Cerebellar cortex (tissue), 1 donor: ENCODE measurements at regions not wholly inside any gene's neighbourhood (a gene's known extent, or its start where the extent isn't known, plus 50 kb on each side); places are given as distances from the start of the nearest gene placed in this dataset.
A peak's percentile ranks its signal among the peaks of the same experiment; 100 is the strongest.

Experiments
- DNase-seq: peaks from one replicate; pipeline ENCODE4 v3.0.0-alpha.2; 2015; ENCODE audit warnings: low spot score

GRCh38 chr5:67331296-67331925 is 134.8 kb upstream of the CD180 start:
- no peak for DNase-seq

DNA sequence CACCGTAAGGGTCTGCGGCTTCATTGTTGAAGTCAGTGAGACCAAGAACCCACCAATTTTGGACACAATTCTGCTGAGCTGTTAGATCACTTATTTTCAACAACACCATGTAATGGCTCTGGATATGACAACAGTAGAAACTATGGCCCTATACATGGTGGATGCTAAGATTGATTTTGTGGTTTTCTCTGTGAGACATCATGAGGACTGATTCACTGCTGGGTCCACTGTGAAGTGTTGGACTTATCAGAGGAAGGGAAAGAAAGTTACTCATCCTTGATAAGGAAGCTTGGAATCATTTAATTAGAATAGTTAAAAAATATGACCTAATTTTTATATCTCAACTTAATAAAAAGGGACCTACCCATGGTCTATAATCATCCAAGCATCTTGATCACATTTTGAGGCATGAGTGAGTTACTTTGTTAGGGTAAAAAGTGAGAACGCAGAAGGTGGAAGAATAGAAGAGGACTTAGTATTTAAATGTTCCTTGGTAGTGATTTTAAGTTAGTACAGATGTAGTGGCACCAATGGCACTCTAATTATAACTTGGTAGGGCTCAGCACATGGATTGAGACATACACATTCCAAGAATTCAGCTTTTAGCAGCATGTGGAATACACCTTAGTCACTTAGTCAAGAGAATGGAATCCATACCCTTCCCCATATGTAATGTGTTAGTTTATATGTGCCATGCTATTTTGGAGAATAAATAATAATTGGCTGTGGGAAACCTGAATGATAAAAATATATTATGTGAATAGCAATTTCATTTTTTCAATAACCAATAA is 123.5 kb upstream of the CD180 start:
- no peak for DNase-seq

GRCh38 chr5:67318746-67319145 is 122.1 kb upstream of the CD180 start:
- no peak for DNase-seq

GRCh38 chr5:67317603-67318002 is 121.0 kb upstream of the CD180 start:
- DNase-seq, result no peak

GRCh38 chr5:67316695-67317094 is 120.1 kb upstream of the CD180 start:
- DNase-seq, result no peak

GRCh38 chr5:67315082-67315989 is 118.7 kb upstream of the CD180 start:
- DNase-seq, result peak; percentile 38

DNA sequence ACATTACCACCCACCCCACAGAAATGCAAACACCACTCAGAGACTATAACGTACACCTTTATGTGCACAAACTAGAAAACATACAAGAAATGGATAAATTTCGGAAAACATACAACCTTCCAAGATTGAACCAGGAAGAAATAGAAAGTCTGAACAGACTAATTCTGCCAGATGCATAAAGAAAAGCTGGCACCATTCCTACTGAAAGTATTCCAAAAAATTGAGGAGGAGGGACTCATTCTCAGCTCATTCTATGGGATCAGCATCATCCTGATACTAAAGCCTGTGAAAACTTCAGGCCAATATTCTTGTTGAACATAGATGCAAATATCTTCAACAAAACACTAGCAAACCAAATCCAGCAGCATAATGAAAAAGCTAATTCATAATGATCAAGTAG is 115.1 kb upstream of the CD180 start:
- no peak for DNase-seq

DNA sequence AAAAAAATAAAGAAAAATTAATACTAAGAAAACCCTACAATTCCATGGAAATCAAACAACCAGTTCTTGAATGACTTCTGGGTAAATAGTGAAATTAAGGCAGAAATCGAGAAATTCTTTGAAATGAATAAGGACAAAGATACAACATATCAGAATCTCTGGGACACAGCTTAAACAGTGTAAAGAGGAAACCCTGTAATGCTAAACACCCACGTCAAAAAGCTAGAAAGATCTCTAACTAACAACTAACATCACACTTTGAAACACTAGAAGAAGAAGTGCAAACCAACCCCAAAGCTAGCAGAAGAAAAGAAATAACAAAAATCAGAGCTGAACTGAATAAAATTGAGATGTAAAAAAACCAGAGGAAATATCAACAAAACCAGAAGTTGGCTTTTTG is 114.6 kb upstream of the CD180 start:
- no peak for DNase-seq

- no peak for DNase-seq
These were observed 114.1 kb upstream of the CD180 start for GRCh38 chr5:67310740-67311139.

DNA sequence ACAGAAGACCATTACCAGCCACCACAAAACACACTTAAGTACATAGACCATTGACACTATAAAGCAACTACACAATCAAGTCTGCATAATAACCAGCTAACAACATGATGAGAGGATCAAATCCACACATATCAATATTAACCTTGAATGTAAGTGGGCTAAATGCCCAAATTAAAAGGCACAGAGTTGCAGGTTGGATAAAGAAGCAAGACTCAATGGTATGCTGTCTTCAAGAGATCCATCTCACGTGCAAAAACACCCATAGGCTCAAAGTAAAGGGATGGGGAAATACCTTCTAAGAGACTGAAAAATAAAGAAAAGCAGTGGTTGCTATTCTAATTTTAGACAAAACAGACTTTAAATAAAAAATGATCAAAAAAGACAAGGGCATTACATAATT is 113.6 kb upstream of the CD180 start:
- no peak for DNase-seq

DNA sequence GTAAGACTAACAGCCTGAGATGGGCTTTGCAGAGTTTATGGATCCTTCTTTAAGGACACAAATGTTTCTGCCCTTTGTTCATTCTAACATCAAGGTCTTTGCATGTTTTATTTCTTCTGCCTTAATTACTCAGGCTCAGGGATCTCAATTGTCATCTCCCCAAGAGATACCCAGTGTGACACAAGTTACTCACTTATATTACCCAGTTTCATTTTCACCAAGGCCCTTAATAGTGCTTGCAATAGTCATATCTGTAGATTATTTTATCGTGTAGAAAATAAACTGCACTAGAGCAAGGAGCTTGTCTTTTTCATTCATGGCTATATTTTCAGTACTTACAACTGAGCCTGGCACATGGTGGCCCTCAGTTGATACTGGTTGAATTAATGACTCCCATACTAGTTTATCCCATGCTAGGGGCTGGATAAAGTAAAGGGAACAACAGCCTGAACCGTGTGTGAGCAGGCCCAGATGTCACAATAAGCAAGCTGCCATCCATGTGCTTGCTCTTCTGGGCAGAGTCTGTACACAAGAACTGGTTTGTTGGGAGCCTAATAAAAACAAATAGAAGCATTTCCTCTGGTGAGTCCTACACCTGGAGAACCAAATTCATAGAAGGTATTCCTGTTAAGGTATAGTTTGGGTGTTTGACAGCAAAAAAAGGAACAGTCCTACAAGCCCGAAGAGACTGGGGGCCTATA is 112.5 kb upstream of the CD180 start:
- DNase-seq, result no peak

- no peak for DNase-seq
These were observed 110.5 kb upstream of the CD180 start for GRCh38 chr5:67306965-67307607.

DNA sequence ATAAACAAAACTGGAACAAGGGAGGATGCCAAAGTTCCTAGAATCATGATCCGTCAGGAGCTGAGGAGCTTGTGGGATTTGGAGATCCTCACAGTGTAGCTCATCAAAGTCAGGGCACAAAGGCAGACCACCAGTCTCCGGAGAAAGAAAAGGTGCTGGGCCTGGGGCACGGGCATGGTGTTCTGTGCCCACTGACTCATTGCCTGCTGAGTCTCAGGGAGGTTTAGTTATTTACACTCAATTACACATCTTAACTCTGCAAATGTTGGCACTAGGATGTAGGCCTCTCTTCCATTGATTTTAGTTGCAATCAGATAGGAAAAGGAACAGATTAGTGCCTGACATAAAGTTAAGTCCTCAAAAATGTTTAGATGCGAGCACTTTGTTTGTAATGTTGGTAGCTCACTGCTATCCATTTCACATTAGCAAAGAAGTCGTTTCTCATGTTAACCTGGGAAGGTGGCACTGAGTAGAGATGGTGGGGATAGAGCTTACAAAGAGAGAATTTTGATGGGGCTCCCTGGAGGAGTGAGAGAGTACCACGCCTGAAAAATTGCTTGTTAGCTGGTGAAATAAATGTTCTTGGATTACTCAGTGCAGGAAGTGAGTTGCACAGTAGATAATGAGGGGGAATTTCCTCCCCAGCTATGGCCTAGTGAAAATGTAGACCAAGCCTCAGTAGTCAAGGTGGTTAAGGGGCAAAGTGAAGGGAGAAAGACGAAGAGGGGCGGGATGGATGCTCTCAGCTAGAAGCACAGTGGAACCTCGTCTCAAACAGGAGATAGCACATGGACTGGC is 109.5 kb upstream of the CD180 start:
- no peak for DNase-seq

DNA sequence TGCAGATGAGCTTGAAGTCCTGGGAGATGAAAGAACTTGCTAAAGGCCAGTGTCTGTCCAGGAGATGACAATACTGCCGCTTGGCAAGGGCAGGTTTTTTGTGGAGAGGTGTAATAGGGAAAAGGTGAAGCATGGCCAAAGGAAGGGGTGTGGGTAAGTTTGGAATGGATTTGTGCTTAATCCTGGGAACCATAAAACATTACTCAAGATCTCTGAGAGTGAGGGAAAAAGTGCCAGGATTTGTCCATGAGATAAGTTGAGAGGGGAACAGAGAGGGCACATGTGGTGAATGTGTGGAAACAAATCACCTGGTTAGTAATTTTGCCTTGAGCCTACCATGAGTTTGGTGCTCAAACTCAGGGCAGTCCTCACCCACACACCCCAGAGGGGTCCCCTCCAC is 108.8 kb upstream of the CD180 start:
- DNase-seq, result no peak

GRCh38 chr5:67303356-67303755 is 106.8 kb upstream of the CD180 start:
- no peak for DNase-seq

DNA sequence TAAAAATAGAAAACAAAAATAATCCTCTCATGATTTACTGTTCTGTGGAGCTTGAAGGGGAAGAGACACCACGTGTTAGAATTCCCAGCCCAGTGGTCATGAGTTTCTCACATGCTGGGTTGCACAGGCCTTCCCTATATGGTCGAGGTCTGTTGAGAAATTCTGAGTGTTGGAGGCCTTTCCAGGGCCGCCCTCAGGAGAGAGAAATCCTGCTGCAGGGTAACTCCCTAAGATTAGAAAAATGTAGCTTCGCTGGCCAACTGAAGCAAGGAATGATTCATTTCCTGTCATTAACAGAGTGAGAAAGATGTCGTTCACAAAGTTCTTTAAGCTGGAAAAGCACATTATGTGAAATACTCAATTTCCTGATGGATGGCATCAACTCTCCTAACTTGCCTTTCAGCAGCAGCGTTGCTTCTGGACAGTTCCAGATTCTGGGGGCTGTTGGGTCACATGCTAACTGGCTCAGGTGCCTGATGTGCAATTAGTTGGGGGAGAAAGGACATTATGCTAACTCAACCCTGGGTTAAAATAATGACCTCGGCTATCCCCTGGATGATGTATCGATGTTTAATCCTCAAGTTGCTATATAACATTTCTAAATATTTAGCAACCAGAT is 104.8 kb upstream of the CD180 start:
- DNase-seq, result no peak

DNA sequence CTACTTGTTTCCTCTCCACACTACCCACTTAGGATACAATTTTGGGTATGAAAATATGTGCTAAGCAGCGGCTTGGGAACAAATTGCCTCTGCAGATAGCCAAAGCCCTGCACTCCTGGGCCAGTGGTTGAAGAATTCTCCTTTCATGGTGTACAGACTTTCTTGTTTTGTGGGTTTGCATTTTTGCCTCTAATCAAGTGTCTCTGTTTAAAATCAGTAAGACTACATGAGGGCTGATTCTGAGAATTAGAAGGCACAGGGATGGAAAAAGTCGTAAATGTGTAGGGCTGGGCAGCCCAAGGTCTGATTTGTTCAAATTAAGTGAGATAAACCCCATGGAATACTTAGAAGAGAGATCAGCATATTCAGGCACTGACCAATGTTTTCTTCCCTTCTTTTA is 103.7 kb upstream of the CD180 start:
- DNase-seq, result no peak

- DNase-seq, result no peak
These were observed 102.7 kb upstream of the CD180 start for GRCh38 chr5:67299231-67299735.

- DNase-seq, result no peak
These were observed 101.4 kb upstream of the CD180 start for GRCh38 chr5:67297802-67298532.
